ENCODE measurements at regions not wholly inside any gene's neighbourhood (a gene's known extent, or its start where the extent isn't known, plus 50 kb on each side); places are given as distances from the start of the nearest gene placed in this dataset.

GRCh38 chr2:40783704-40784103, 331.8 kb upstream of the SLC8A1 start:
- DNase-seq (ENCODE audit: low read depth in 2 of 2, low spot score in 1 of 2): no peak

- no peak for DNase-seq (ENCODE audit: low read depth in 2 of 2, low spot score in 1 of 2)
These were observed 334.7 kb upstream of the SLC8A1 start for GRCh38 chr2:40786636-40787035.

GRCh38 chr2:40797120-40797519, 345.2 kb upstream of the SLC8A1 start:
- DNase-seq (ENCODE audit: low read depth in 2 of 2, low spot score in 1 of 2): no peak

- DNase-seq (ENCODE audit: low read depth in 2 of 2, low spot score in 1 of 2): no peak
These were observed 352.0 kb upstream of the SLC8A1 start for GRCh38 chr2:40803900-40804299.

GRCh38 chr2:40809156-40809555, 357.3 kb upstream of the SLC8A1 start:
- DNase-seq (ENCODE audit: low read depth in 2 of 2, low spot score in 1 of 2): no peak

- no peak for DNase-seq (ENCODE audit: low read depth in 2 of 2, low spot score in 1 of 2)
These were observed 362.7 kb upstream of the SLC8A1 start for GRCh38 chr2:40814616-40815015.

GRCh38 chr2:40820319-40820718, 368.4 kb upstream of the SLC8A1 start:
- DNase-seq (ENCODE audit: low read depth in 2 of 2, low spot score in 1 of 2): no peak

GRCh38 chr2:40823478-40823877, 371.6 kb upstream of the SLC8A1 start:
- DNase-seq (ENCODE audit: low read depth in 2 of 2, low spot score in 1 of 2): no peak

GRCh38 chr2:40824278-40824677, 372.4 kb upstream of the SLC8A1 start:
- no peak for DNase-seq (ENCODE audit: low read depth in 2 of 2, low spot score in 1 of 2)

GRCh38 chr2:40827392-40827791, 375.5 kb upstream of the SLC8A1 start:
- no peak for DNase-seq (ENCODE audit: low read depth in 2 of 2, low spot score in 1 of 2)

- DNase-seq (ENCODE audit: low read depth in 2 of 2, low spot score in 1 of 2): no peak
These were observed 379.5 kb upstream of the SLC8A1 start for GRCh38 chr2:40831321-40831873.

- DNase-seq (ENCODE audit: low read depth in 2 of 2, low spot score in 1 of 2): no peak
These were observed 390.0 kb upstream of the SLC8A1 start for GRCh38 chr2:40841856-40842255.

- DNase-seq (ENCODE audit: low read depth in 2 of 2, low spot score in 1 of 2): no peak
These were observed 392.7 kb upstream of the SLC8A1 start for GRCh38 chr2:40844353-40845277.

- DNase-seq (ENCODE audit: low read depth in 2 of 2, low spot score in 1 of 2): no peak
These were observed 399.8 kb upstream of the SLC8A1 start for GRCh38 chr2:40851661-40852060.

GRCh38 chr2:40859617-40860016, 407.7 kb upstream of the SLC8A1 start:
- DNase-seq (ENCODE audit: low read depth in 2 of 2, low spot score in 1 of 2): no peak

- DNase-seq (ENCODE audit: low read depth in 2 of 2, low spot score in 1 of 2): no peak
These were observed 415.9 kb upstream of the SLC8A1 start for GRCh38 chr2:40867829-40868228.

- DNase-seq (ENCODE audit: low read depth in 2 of 2, low spot score in 1 of 2): no peak
These were observed 420.7 kb upstream of the SLC8A1 start for GRCh38 chr2:40872580-40872979.

GRCh38 chr2:40874380-40874779, 422.5 kb upstream of the SLC8A1 start:
- no peak for DNase-seq (ENCODE audit: low read depth in 2 of 2, low spot score in 1 of 2)

- DNase-seq (ENCODE audit: low read depth in 2 of 2, low spot score in 1 of 2): no peak
These were observed 425.9 kb upstream of the SLC8A1 start for GRCh38 chr2:40877734-40878288.

GRCh38 chr2:40879305-40879704, 427.4 kb upstream of the SLC8A1 start:
- DNase-seq (ENCODE audit: low read depth in 2 of 2, low spot score in 1 of 2): no peak

GRCh38 chr2:40886100-40886499, 434.2 kb upstream of the SLC8A1 start:
- no peak for DNase-seq (ENCODE audit: low read depth in 2 of 2, low spot score in 1 of 2)

- DNase-seq (ENCODE audit: low read depth in 2 of 2, low spot score in 1 of 2): no peak
These were observed 434.8 kb upstream of the SLC8A1 start for GRCh38 chr2:40886655-40887054.

Measured in stimulated activated CD8-positive, alpha-beta memory T cell treated with anti-CD3 and anti-CD28 coated beads, Interleukin-4, amount 100 ng/mL, for 1 hour (primary cell).